GM21423 (cell line): ENCODE measurements at regions not wholly inside any gene's neighbourhood (a gene's known extent, or its start where the extent isn't known, plus 50 kb on each side); places are given as distances from the start of the nearest gene placed in this dataset.
"Not testable (repeated sequence)": the region's sequence is repeated elsewhere in the genome, so short reads cannot be mapped to it uniquely, and the experiment has no call there.

Source experiments
- ATAC-seq: cut with Tn5 transposase; IDR thresholded peaks from one replicate; pipeline ENCODE4 v1.9.1; 2021; ENCODE audit warnings: mild to moderate bottlenecking, moderate library complexity; ENCODE audit not compliant: unreplicated experiment

GRCh38 chr2:8437949-8438400 is 243.9 kb upstream of the ID2 start:
- no peak for ATAC-seq

DNA sequence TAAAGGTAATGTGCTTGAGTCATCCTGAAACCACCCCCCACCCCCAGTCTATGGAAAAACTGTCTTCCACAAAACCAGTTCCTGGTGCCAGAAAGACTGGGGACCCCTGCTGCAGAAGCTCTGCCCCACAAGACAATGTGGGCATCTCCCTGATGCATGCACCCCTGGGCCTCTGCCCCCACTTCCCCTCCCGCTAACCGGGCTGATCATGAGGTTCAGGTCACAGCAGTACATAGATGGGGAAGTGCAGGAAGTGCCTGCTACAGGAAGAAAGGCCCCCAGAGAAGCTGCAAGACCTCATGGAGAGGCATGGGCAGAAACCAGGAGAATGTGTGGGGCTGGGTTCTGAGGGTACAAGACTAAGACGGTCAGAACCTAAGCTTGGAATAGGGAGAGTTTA is 243.4 kb upstream of the ID2 start:
- ATAC-seq, result no peak

DNA sequence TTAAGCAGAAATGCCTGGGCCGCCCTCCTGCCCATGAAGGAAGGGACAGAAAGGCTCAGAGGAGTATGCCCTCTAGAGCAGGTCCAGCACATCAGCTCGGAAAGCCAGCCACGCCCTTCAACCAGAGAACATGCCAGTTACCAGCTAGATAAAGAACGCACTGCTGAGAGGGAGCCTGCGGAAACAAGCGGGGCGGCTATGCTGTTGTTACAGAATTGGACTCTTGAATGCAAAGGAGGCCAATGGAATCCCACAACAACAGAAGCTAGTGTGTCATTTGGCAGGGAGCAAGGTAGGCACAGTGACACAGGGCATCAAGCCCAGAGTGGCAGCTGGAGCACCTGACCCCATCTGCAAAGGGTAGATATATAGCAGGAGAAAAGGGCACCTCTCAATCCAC is 242.9 kb upstream of the ID2 start:
- no peak for ATAC-seq

DNA sequence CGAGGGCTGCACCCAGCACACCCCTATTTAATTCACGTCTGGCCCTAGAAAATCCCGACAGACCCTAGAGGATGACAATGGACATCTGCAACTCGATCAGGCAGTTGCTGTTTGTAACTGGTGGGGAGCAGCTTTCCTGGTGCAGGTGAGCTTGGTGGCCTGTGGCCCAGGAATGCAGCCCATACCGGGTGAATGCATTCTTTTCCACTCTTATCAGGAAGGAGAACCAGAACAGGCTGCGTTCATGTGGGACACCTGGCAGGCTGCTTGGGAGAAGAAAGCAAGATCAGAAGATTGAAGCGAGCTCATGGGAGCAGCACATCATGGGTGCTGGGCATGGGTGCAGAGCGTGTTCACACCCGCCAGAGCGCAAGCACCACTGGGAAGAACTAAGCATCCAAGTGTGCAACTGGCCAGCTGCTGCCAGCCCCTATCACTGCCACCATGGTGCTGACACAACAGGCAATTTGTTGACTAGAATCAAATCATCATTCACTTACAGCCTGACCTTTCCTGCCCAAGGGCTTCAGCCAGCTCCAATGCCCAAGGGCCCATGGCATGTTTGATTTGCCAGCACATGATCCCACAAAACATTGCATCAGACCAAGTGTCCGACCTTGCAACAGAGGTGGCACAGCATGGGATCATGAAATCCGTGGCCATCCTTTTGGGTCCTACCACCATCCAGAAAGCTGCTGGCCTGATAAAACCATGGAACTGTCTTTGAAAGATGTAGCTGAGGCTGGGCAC is 241.7 kb upstream of the ID2 start:
- no peak for ATAC-seq

- no peak for ATAC-seq
Observed at GRCh38 chr2:8441371-8441770, 240.5 kb upstream of the ID2 start.

GRCh38 chr2:8441986-8442385 is 239.9 kb upstream of the ID2 start:
- peak; percentile 68 for ATAC-seq

DNA sequence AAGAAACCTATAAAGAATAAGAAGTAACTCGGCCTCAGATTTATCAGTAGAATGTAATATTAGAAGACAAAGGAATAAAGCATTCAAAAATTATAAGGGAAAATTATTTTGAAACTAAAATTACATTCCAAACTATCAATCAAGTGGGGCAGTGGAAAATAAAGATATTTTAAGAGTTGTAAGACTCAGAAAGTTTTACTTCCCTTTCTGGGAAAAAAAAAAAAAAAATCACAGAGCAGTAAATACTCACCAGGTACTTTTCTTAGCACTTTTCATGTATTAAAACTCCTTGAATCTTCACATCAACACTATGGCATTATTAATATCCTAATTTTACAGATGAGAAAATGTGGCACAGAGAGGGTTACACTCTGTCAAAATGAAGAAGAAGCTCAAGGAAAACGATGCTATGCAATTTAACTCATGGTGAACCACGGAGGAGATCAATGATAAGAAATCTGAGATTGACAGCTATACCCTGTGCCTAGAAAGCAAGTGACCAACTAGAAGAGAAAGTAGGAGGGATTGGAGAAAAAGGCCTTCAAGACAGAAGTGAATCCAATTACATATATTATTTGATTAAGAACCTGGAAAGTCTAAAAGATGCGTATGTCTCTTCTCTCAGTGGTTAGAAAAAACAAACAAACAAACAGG is 238.9 kb upstream of the ID2 start:
- ATAC-seq, result peak; percentile 35

DNA sequence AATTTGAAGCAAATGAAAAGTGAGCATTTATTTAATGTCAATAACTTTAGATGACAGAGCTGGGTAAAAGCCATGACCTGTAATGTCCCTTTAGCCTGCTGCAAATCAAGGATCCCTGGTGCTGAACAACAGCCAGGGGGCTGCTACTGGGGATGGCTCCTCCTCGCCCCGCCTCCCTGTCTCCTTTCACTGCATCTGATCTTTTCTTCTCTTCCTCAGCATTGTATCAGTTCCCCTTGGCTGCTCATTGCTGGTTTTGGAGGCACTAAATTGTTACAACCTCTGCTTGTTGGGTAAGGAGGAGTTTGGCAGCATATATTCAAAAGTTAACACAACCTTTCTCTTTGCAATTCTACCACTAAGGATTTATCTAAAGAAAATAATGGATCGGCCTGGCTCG is 236.3 kb upstream of the ID2 start:
- ATAC-seq, result no peak

GRCh38 chr2:8446751-8447150 is 235.1 kb upstream of the ID2 start:
- ATAC-seq, result not testable (repeated sequence)

DNA sequence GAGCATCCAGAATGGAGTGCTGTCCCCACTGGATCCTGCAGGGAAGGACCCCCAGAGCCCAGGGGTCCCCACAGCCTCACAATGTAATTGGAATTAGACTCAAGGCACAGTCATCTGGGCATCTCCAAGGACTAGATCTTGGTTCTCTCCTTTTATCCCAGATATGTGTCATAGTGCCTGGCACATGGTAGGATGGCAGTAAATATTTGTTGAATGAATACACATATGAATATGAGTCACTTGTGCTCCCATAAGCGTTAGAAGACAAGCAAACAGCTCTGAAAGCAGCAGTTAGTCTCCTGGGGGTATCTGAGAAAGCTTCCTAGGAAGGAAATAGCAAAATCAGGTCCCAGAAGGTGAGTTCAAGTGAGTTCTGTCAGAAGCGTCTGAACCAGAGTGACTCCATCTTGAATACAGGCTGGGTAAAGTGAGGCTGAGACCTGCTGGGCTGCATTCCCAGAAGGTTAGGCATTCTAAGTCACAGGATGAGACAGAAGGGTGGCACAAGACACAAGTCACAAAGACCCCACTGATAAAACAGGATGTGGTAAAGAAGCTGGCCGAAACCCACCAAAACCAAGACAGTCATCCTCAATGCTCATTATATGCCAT is 234.1 kb upstream of the ID2 start:
- ATAC-seq, result no peak

DNA sequence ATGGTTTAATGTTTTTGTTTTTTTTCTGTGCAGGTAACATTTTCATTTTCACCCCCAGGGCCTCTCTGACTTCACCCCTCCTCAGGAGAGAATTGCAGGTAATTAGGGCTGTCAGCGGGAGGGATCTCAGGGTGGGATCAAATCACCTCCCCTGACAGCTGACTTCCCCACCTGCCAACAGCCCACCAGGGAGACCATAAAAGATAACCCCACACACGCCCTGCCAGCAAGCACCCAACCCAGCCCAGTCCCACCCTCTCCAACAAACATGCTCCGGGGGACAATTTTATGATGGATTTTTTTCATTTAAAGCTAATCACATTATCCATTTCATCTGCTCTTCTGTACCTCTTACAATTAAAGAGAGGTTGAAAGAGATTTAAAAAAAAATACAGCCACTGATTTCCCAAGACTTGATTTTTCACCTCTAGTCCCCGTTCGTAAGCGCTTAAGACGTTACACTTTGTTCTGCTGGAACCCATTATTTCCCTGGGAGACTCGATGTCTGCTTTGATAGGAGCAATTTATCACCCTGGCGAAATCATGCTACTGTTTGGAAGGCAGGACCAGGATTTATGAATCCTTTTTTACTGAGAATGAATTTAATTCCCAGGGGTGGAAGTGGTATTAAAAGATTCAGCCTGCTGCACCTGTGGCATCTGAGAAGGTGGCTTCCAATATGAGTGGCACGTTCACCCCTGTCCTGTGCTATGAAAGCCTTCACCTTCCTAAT is 232.9 kb upstream of the ID2 start:
- no peak for ATAC-seq

DNA sequence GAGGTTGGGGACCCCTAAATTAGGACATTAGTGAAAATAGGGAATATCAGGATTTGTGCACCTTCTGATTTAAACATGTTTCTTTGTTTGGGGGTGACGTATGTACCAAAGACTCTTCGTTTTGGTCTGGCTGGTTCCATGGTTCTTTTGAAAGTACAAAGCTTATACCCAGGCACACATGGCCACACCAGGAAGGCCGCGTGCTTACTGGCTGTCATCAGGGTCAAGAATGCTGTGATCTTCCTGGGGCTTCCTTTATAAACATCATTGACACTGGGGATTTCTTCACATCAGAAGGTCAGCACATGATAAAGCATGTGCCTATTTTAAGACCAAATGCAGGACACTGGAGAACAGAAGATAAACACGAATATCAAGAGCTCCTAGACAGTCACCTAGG is 230.6 kb upstream of the ID2 start:
- no peak for ATAC-seq

DNA sequence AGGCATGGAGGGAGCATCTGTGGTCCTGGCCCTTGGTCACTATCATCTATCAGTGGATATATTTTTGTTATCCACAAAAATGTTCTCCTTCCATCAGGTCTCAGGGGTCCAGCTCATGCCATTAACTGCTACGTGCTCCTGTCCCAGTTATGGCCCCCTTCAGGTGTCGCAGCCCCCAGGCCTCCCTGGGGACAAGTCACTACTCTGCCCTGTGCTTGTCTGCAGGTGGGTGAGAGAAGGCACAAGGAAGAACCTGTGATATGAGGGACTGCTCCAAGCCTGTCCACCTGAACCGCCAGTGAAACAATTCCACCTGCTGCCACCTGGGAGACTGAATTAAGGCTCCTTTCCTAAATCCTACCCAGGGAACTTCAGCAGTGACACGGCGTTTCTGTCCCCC is 229.6 kb upstream of the ID2 start:
- no peak for ATAC-seq

DNA sequence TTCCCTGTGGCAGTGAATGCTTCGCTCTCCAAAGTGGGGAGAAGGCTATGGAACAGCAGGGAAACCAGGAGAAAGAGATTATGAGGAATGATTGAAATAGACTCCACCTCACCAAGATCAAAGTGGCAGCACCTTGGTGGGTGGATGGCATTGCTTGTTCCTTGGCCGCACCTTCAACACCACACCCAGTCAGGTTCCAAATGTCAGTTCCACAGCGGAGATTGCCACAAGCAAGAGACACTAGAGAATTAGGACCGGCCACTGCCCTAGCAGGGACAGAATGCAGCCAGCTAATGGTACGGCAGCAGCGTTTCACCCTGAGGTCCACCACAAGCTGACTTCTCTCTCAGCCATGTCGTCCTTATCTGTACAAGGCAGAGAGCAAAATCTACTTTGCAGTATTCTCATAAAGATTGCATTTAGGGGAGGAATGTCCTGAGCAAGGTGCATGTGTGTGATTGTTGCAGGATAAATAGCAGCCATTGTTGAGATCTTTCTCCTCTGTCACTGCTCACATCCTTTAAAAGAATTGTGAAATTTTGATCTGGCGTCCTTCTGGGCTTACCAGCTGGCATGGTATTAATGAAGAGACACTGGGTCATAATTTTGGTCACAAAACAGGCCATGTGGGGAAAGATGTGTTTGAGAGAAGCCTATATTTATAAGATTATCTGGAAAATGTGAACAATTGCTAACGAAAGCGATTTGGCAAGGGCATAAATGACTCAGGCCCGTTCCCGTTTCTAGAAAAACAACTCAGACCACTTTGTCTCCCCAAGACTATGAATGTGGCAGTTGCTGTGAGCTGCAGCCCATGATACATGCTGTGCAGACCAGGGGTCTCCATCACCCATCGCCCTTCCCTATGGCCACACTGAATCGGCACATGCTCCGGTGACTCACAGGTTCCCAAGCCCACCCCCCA is 228.6 kb upstream of the ID2 start:
- ATAC-seq, result no peak

GRCh38 chr2:8453904-8454302 is 228.0 kb upstream of the ID2 start:
- ATAC-seq, result no peak

- ATAC-seq, result no peak
Observed at GRCh38 chr2:8454797-8455196, 227.1 kb upstream of the ID2 start.

GRCh38 chr2:8455236-8456150 is 226.4 kb upstream of the ID2 start:
- ATAC-seq, result no peak

DNA sequence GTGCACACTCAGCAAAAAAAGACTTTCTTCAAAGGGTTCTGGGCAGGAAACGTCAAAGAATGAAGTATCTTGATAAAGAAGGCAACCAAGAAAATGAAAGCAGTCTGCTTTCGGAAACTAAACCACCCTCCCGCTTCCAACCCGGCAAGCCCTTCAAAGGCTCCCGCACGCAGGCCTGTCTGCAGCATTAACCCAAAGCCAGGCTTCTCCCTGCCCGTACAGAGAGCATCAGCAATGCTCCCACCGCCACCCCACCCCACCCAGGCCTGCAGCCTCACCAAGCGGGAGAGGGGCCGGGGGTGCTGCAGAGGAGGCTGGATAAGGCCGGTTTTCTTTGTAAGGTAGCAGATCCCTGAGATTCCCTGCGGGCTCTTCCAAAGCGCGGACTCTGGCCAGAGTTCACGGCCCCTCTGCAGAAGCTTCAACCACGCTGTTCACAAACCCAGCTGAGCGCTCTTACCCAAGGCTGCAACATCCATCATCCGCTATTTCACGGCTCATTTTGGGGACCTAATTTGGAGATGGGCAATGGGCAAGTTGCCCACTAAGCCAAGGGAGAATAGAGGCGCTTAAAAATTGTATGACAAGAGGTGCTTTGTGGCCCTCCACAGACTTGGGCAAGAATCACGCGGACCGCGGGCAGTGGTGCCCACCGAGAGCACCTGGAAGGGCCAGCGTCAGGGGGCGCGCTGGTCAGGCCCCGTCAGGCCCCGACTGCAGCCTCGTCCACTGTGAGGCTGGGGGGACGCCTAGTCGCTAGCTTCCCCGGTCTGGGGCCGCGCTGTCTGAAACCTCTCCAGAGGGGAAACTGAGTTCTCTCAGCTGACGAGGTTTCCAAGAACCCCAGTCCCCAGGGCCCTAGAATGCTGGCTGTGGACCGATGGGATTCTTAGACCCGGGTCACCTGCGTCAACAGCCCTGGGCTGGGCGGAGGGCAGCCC is 225.4 kb upstream of the ID2 start:
- ATAC-seq, result peak; percentile 73
